ENCODE measurements at regions not wholly inside any gene's neighbourhood (a gene's known extent, or its start where the extent isn't known, plus 50 kb on each side); places are given as distances from the start of the nearest gene placed in this dataset.

DNA sequence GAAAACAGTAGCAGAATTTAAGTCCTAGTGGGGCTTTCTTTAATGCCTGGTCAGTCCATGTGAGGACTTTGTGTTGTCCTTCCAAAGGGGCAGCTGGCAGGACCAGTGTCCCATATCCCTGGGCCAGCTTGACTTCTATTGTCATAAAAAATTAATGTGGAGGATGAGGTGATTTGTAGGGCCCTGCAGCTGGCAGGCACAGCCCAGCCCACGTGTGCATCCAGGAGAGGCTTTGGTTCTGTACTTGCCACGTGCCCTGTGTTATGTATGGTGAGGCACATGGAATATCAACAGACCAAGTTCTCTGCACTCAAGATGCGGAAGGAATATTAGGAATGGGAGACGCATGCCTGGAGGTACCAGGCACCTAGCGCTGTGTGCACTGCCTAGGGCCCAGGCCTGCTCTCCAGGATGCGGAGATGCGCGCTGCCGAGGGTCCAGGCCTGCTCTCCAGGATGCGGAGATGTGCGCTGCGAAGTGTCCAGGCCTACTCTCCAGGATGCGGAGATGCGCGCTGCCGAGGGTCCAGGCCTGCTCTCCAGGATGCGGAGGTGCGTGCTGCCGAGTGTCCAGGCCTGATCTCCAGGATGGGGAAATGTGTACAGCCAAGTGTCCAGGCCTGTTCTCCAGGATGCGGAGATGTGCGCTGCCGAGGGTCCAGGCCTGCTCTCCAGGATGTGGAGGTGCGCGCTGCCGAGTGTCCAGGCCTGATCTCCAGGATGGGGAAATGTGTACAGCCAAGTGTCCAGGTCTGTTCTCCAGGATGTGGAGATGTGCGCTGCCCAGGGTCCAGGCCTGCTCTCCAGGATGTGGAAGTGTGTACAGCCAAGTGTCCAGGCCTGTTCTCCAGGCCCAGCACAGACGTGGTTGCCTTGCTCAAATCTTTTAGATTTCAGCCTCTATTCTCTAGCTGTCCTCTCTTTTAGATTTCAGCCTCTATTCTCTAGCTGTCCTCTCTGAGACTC is 183.3 kb upstream of the ROPN1 start:
- Histone ChIP-seq H3K36me3 (no peaks in the 10 kb centered on the region), H3K27ac (no peak overlapping the region), H3K4me3 (no peak overlapping the region), H3K4me1 (no peaks in the 10 kb centered on the region), H3K9me3 (no peaks in the 10 kb centered on the region), H3K27me3 (no peaks in the 10 kb centered on the region)
- TF ChIP-seq, protein P1, sequence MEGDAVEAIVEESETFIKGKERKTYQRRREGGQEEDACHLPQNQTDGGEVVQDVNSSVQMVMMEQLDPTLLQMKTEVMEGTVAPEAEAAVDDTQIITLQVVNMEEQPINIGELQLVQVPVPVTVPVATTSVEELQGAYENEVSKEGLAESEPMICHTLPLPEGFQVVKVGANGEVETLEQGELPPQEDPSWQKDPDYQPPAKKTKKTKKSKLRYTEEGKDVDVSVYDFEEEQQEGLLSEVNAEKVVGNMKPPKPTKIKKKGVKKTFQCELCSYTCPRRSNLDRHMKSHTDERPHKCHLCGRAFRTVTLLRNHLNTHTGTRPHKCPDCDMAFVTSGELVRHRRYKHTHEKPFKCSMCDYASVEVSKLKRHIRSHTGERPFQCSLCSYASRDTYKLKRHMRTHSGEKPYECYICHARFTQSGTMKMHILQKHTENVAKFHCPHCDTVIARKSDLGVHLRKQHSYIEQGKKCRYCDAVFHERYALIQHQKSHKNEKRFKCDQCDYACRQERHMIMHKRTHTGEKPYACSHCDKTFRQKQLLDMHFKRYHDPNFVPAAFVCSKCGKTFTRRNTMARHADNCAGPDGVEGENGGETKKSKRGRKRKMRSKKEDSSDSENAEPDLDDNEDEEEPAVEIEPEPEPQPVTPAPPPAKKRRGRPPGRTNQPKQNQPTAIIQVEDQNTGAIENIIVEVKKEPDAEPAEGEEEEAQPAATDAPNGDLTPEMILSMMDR (IDR thresholded peaks at IDR 0.05), result no peak
- DNase-seq (ENCODE audit: low spot score), result no peak

- no peak overlapping the region for H3K27ac ChIP-seq
- TF ChIP-seq, protein P1 (IDR thresholded peaks at IDR 0.05), result no peak
- no peaks in the 10 kb centered on the region for H3K9me3 ChIP-seq
- DNase-seq (ENCODE audit: low spot score), result no peak
- no peaks in the 10 kb centered on the region for H3K36me3 ChIP-seq
- no peaks in the 10 kb centered on the region for H3K4me1 ChIP-seq
- no peak overlapping the region for H3K4me3 ChIP-seq
- no peaks in the 10 kb centered on the region for H3K27me3 ChIP-seq
Observed at GRCh38 chr3:124177071-124177470, 185.1 kb upstream of the ROPN1 start.

DNA sequence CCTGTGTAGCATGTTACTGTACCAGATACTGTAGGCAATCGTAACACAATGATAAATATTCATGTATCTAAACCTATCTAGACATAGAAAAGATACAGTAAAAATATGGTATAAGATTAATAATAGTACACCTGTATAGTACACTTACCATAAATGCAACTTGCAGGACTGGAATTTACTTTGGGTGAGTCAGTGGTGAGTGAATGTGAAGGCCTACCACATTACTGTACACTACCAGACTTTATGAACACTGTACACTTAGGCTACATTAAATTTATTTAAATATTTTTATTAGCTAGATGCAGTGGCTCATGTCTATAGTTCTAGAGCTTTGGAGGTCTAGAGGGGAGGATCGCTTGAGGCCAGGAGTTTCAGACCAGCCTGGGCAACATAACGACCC is 186.6 kb upstream of the ROPN1 start:
- H3K9me3 ChIP-seq, result no peaks in the 10 kb centered on the region
- no peaks in the 10 kb centered on the region for H3K27me3 ChIP-seq
- H3K4me1 ChIP-seq, result no peaks in the 10 kb centered on the region
- H3K27ac ChIP-seq, result no peak overlapping the region
- no peak overlapping the region for H3K4me3 ChIP-seq
- TF ChIP-seq, protein P1 (IDR thresholded peaks at IDR 0.05), result no peak
- no peaks in the 10 kb centered on the region for H3K36me3 ChIP-seq
- DNase-seq (ENCODE audit: low spot score), result no peak

- no peak for DNase-seq (ENCODE audit: low spot score)
- no peaks in the 10 kb centered on the region for H3K36me3 ChIP-seq
- no peak overlapping the region for H3K4me3 ChIP-seq
- H3K27ac ChIP-seq, result no peak overlapping the region
- H3K4me1 ChIP-seq, result peaks cover 0 to 29% of the 10 kb centered on the region in 2 donors
- TF ChIP-seq, protein P1 (IDR thresholded peaks at IDR 0.05), result no peak
- H3K9me3 ChIP-seq, result no peaks in the 10 kb centered on the region
- H3K27me3 ChIP-seq, result no peaks in the 10 kb centered on the region
Observed at GRCh38 chr3:124200407-124200806, 208.5 kb upstream of the ROPN1 start.

DNA sequence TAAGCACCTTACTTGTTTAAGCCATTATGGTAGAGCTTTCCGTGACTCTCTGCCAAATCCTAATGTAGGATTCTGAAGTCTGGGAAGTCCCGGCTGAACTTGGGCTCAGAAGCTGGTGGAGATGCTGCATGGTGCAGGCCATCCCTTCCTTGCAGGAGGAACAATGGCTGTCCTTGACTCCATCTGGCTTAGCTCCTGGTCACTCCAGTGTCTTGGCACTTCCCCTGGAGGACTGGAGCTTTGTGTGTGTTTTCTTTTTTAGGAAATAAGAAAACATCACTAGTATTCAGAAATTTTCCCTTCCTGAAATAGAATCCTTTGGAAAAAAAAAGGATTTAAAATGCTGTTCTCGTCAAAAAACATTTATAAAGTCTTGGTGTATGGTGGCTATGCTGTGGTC is 209.3 kb upstream of the ROPN1 start:
- no peak for DNase-seq (ENCODE audit: low spot score)
- Histone ChIP-seq H3K36me3 (no peaks in the 10 kb centered on the region), H3K27ac (no peak overlapping the region), H3K4me3 (no peak overlapping the region), H3K9me3 (no peaks in the 10 kb centered on the region), H3K4me1 (peaks cover 0 to 29% of the 10 kb centered on the region in 2 donors), H3K27me3 (no peaks in the 10 kb centered on the region)
- TF ChIP-seq, protein P1 (IDR thresholded peaks at IDR 0.05), result no peak

Data from right atrium auricular region (tissue), 2 donors.